ENCODE measurements at regions not wholly inside any gene's neighbourhood (a gene's known extent, or its start where the extent isn't known, plus 50 kb on each side); places are given as distances from the start of the nearest gene placed in this dataset.

DNA sequence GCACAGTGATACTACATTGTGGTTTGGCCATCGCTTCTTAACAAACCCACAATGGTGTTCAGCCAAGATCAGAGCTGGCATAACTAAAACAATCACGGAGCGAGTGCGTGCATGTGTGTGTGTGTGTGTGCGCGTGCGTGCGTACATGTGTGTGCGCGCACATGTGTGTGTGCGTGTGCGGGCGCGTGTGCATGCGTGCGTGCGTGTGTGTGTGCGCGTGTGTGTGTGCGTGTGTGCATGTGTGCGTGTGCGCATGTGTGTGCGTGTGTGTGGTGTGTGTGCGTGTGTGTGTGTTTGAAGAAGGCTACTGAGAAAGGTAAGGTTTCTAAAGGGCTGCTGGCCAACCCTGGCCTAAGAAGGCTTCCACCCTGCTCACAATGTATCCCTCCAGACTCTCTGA, 582.4 kb downstream of the CMPK2 start:
- H3K9me3 Mint-ChIP-seq (ENCODE audit: unreplicated experiment) = peaks cover 4% of the 10 kb centered on the region
- H3K27me3 Mint-ChIP-seq (ENCODE audit: unreplicated experiment) = no peaks in the 10 kb centered on the region
- no peaks in the 10 kb centered on the region for H3K36me3 Mint-ChIP-seq (ENCODE audit: unreplicated experiment)
- DNase-seq (ENCODE audit: extremely low spot score, unreplicated experiment) = no peak
- no peaks in the 10 kb centered on the region for H3K4me1 Mint-ChIP-seq (ENCODE audit: unreplicated experiment)
- TF ChIP-seq, protein P1, sequence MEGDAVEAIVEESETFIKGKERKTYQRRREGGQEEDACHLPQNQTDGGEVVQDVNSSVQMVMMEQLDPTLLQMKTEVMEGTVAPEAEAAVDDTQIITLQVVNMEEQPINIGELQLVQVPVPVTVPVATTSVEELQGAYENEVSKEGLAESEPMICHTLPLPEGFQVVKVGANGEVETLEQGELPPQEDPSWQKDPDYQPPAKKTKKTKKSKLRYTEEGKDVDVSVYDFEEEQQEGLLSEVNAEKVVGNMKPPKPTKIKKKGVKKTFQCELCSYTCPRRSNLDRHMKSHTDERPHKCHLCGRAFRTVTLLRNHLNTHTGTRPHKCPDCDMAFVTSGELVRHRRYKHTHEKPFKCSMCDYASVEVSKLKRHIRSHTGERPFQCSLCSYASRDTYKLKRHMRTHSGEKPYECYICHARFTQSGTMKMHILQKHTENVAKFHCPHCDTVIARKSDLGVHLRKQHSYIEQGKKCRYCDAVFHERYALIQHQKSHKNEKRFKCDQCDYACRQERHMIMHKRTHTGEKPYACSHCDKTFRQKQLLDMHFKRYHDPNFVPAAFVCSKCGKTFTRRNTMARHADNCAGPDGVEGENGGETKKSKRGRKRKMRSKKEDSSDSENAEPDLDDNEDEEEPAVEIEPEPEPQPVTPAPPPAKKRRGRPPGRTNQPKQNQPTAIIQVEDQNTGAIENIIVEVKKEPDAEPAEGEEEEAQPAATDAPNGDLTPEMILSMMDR (IDR thresholded peaks at IDR 0.05) = no peak
- H3K4me3 Mint-ChIP-seq (ENCODE audit: unreplicated experiment) = no peak overlapping the region
- no peak overlapping the region for H3K27ac Mint-ChIP-seq (ENCODE audit: unreplicated experiment)

GRCh38 chr2:6287406-6287805, 578.3 kb downstream of the CMPK2 start:
- TF ChIP-seq, protein P1 (IDR thresholded peaks at IDR 0.05) = no peak
- H3K4me1 Mint-ChIP-seq (ENCODE audit: unreplicated experiment) = no peaks in the 10 kb centered on the region
- DNase-seq (ENCODE audit: extremely low spot score, unreplicated experiment) = no peak

DNA sequence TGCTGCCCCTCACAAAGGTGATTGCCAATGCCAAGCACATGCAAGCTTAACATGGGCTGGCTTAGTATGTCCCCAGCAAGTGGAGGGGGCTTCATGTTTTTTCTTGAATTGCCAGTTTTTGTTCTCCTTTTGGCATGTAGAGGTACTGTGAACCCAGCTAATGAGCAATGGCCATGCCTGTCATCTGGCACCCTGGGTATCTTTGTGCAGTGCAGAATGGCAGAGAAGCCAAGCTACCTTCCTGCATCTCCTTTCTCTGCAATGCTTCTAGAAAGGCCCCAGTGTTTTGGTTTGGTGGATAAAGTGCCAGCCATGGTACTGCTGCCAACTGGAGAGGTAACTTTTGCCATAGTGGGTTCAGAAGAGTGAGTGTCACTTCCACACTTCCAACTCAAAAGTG, 576.9 kb downstream of the CMPK2 start:
- TF ChIP-seq, protein P1 (IDR thresholded peaks at IDR 0.05) = no peak
- Mint-ChIP-seq H3K36me3 (ENCODE audit: unreplicated experiment) (no peaks in the 10 kb centered on the region), H3K4me1 (ENCODE audit: unreplicated experiment) (no peaks in the 10 kb centered on the region), H3K27ac (ENCODE audit: unreplicated experiment) (no peak overlapping the region), H3K9me3 (ENCODE audit: unreplicated experiment) (peaks cover 17% of the 10 kb centered on the region), H3K4me3 (ENCODE audit: unreplicated experiment) (no peak overlapping the region), H3K27me3 (ENCODE audit: unreplicated experiment) (no peaks in the 10 kb centered on the region)
- no peak for DNase-seq (ENCODE audit: extremely low spot score, unreplicated experiment)

More at GRCh38 chr2:6287406-6287805, 578.3 kb downstream of the CMPK2 start:
- Mint-ChIP-seq H3K36me3 (ENCODE audit: unreplicated experiment) (no peaks in the 10 kb centered on the region), H3K9me3 (ENCODE audit: unreplicated experiment) (peaks cover 16% of the 10 kb centered on the region), H3K4me3 (ENCODE audit: unreplicated experiment) (no peak overlapping the region), H3K27ac (ENCODE audit: unreplicated experiment) (no peak overlapping the region), H3K27me3 (ENCODE audit: unreplicated experiment) (no peaks in the 10 kb centered on the region)

DNA sequence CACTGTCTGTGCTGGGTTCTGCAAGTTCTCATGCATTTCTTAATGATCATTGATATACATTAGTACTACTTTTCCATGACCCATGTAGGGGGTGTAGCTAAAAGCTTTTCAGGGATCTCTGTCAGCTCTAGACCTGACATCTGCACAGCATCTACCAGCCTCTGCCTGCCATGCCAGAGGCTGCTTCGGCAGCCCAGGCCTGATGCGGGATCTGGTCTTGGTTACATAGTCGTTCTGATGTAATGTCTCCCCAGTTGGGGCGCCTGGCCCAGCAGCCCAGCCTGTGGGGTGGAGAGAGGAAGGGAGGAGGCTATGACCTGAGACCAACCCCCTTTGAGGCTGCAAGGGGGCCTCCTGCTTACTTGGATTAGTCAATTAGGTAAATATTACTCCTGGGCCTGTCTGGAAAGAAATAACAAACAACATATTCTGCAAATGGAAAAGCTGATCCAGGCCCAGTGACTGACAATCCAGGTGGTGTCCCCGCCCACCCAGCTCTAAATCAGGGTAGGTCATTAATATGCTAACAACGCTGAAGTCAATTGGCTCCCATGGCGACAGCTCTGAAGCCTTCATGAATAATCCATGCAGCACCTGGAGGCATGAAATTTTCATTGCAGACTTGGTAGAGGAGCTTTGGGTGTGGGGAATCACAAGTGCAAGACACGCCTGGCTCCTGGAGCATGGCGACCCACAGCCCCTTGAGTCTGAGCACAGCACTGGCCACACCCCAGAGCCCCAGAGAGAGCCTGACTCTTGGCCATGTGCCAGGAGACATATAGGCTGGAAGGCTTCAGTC, 575.3 kb downstream of the CMPK2 start:
- no peak overlapping the region for H3K27ac Mint-ChIP-seq (ENCODE audit: unreplicated experiment)
- no peaks in the 10 kb centered on the region for H3K27me3 Mint-ChIP-seq (ENCODE audit: unreplicated experiment)
- no peak for DNase-seq (ENCODE audit: extremely low spot score, unreplicated experiment)
- H3K4me3 Mint-ChIP-seq (ENCODE audit: unreplicated experiment) = no peak overlapping the region
- TF ChIP-seq, protein P1 (IDR thresholded peaks at IDR 0.05) = no peak
- no peaks in the 10 kb centered on the region for H3K4me1 Mint-ChIP-seq (ENCODE audit: unreplicated experiment)
- no peaks in the 10 kb centered on the region for H3K36me3 Mint-ChIP-seq (ENCODE audit: unreplicated experiment)
- H3K9me3 Mint-ChIP-seq (ENCODE audit: unreplicated experiment) = peaks cover 17% of the 10 kb centered on the region

GRCh38 chr2:6294791-6295190, 570.9 kb downstream of the CMPK2 start:
- DNase-seq (ENCODE audit: extremely low spot score, unreplicated experiment) = no peak
- Mint-ChIP-seq H3K36me3 (ENCODE audit: unreplicated experiment) (no peaks in the 10 kb centered on the region), H3K4me1 (ENCODE audit: unreplicated experiment) (no peaks in the 10 kb centered on the region), H3K4me3 (ENCODE audit: unreplicated experiment) (no peak overlapping the region), H3K27me3 (ENCODE audit: unreplicated experiment) (no peaks in the 10 kb centered on the region), H3K9me3 (ENCODE audit: unreplicated experiment) (peaks cover 17% of the 10 kb centered on the region), H3K27ac (ENCODE audit: unreplicated experiment) (no peak overlapping the region)
- TF ChIP-seq, protein P1 (IDR thresholded peaks at IDR 0.05) = no peak

All from osteocyte (in vitro differentiated cells).